Hepatocyte (in vitro differentiated cells): ENCODE measurements at regions not wholly inside any gene's neighbourhood (a gene's known extent, or its start where the extent isn't known, plus 50 kb on each side); places are given as distances from the start of the nearest gene placed in this dataset.

Source experiments
- DNase-seq: peaks from one replicate; pipeline ENCODE4 v3.0.0-alpha.2; 2016; ENCODE audit warnings: low spot score
- H2AFZ ChIP-seq: fragments of 200-600 bp; sonication (generic); 2 replicates; pipeline ENCODE4 v1.6.0; 2016; ENCODE audit warnings: antibody characterized with exemption, mild to moderate bottlenecking
- H3K27ac ChIP-seq: fragments of 200-600 bp; sonication (generic); 2 replicates; pipeline ENCODE4 v1.5.1; 2016; ENCODE audit warnings: mild to moderate bottlenecking
- H3K27me3 ChIP-seq: fragments of 200-600 bp; sonication (generic); 2 replicates; pipeline ENCODE4 v1.6.1; 2016
- H3K36me3 ChIP-seq: fragments of 200-600 bp; sonication (generic); replicated peaks from 2 replicates; pipeline ENCODE4 v1.5.1; 2016; ENCODE audit warnings: low read depth; ENCODE audit not compliant: insufficient read depth
- H3K4me1 ChIP-seq: fragments of 200-600 bp; sonication (generic); 2 replicates; pipeline ENCODE4 v1.5.1; 2016; ENCODE audit warnings: mild to moderate bottlenecking, moderate library complexity; ENCODE audit not compliant: insufficient read depth
- H3K4me2 ChIP-seq: fragments of 200-600 bp; sonication (generic); 2 replicates; pipeline ENCODE4 v1.6.0; 2016
- H3K4me3 ChIP-seq: fragments of 200-600 bp; sonication (generic); 2 replicates; pipeline ENCODE4 v1.5.1; 2016; ENCODE audit warnings: mild to moderate bottlenecking
- H3K79me2 ChIP-seq: fragments of 200-600 bp; sonication (generic); 2 replicates; pipeline ENCODE4 v1.6.0; 2017; ENCODE audit warnings: mild to moderate bottlenecking
- H3K9me2 ChIP-seq: fragments of 200-600 bp; sonication (generic); replicated peaks from 2 replicates; pipeline ENCODE4 v1.6.0; 2017; ENCODE audit warnings: mild to moderate bottlenecking; ENCODE audit not compliant: insufficient read depth
- H3K9me3 ChIP-seq: fragments of 200-600 bp; sonication (generic); 2 replicates; pipeline ENCODE4 v1.5.1; 2016; ENCODE audit warnings: low read depth, mild to moderate bottlenecking
- H4K20me1 ChIP-seq: fragments of 200-600 bp; sonication (generic); 2 replicates; pipeline ENCODE4 v1.6.0; 2016; ENCODE audit warnings: mild to moderate bottlenecking; ENCODE audit not compliant: insufficient read depth, poor library complexity, severe bottlenecking
- EZH2 ChIP-seq: fragments of 200-600 bp; sonication (generic); IDR thresholded peaks from 2 replicates; pipeline ENCODE4 v1.6.1; 2016; ENCODE audit warnings: antibody characterized with exemption, mild to moderate bottlenecking, borderline replicate concordance
- EZH2phosphoT487 ChIP-seq: fragments of 200-600 bp; sonication (generic); IDR thresholded peaks from one replicate; pipeline ENCODE4 v1.6.1; 2018; ENCODE audit warnings: antibody characterized with exemption, mild to moderate bottlenecking, low read depth, moderate library complexity; ENCODE audit not compliant: unreplicated experiment, severe bottlenecking
- WGBS: methylation state at CpG from one replicate; pipeline ENCODE4 v1.1.6; 2016; ENCODE audit warnings: low lambda C conversion rate; ENCODE audit errors: missing lambda C conversion rate; 5-methylcytosine and 5-hydroxymethylcytosine counted together
- TF ChIP-seq, protein P1 (sequence below): fragments of 200-600 bp; sonication (generic); IDR thresholded peaks from 2 replicates; pipeline ENCODE4 v1.5.1; 2016; ENCODE audit warnings: antibody characterized with exemption, mild to moderate bottlenecking; ENCODE audit not compliant: poor library complexity

DNA sequence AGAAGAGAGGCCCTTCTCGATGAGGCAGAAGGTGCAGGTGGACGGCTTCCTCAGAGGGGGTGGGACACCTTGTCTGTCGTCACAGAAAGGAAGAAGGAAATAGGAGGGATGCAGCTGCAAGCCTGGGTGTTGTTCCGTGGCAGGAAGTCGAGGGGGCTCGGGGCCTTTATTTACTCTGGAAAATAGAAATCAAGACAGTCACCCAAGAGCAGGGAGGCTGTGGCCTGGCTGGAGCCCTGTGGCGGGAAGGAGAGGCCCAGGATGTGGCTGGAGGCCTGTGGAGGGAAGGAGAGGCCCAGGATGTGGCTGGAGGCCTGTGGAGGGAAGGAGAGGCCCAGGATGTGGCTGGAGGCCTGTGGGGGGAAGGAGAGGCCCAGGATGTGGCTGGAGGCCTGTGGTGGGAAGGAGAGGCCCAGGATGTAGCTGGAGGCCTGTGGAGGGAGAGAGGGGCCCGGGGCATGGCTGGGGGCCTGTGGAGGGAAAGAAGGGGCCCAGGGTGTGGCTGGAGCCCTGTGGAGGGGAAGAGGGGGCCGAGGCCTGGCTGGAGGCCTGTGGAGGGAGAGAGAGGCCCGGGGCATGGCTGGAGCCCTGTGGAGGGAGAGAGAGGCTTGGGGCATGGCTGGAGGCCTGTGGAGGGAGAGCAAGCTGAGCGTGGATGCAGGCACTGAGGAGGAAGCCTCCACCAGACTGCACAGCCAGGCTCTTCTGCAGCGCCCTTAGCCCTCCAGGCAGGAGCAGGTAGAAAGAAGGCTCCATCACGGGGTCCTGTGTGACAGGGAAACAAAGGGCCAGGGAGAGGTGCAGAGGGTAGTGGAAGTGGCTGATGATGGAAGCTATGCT lies 97.3 kb upstream of the SFMBT2 start:
- no peaks in the 10 kb centered on the region for H3K36me3 ChIP-seq
- no peak overlapping the region for H2AFZ ChIP-seq
- H3K4me1 ChIP-seq = no peaks in the 10 kb centered on the region
- H3K79me2 ChIP-seq = no peaks in the 10 kb centered on the region
- no peak overlapping the region for H3K4me3 ChIP-seq
- DNase-seq = no peak
- H3K27ac ChIP-seq = no peak overlapping the region
- TF ChIP-seq EZH2 (no peak), EZH2phosphoT487 (no peak)
- TF ChIP-seq, protein P1, sequence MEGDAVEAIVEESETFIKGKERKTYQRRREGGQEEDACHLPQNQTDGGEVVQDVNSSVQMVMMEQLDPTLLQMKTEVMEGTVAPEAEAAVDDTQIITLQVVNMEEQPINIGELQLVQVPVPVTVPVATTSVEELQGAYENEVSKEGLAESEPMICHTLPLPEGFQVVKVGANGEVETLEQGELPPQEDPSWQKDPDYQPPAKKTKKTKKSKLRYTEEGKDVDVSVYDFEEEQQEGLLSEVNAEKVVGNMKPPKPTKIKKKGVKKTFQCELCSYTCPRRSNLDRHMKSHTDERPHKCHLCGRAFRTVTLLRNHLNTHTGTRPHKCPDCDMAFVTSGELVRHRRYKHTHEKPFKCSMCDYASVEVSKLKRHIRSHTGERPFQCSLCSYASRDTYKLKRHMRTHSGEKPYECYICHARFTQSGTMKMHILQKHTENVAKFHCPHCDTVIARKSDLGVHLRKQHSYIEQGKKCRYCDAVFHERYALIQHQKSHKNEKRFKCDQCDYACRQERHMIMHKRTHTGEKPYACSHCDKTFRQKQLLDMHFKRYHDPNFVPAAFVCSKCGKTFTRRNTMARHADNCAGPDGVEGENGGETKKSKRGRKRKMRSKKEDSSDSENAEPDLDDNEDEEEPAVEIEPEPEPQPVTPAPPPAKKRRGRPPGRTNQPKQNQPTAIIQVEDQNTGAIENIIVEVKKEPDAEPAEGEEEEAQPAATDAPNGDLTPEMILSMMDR = no peak
- H3K9me2 ChIP-seq = no peaks in the 10 kb centered on the region
- no peaks in the 10 kb centered on the region for H3K9me3 ChIP-seq
- 86% methylated on average over 11 of the region's 13 CpGs for WGBS
- no peaks in the 10 kb centered on the region for H3K27me3 ChIP-seq
- H4K20me1 ChIP-seq = no peaks in the 10 kb centered on the region
- H3K4me2 ChIP-seq = no peak overlapping the region

DNA sequence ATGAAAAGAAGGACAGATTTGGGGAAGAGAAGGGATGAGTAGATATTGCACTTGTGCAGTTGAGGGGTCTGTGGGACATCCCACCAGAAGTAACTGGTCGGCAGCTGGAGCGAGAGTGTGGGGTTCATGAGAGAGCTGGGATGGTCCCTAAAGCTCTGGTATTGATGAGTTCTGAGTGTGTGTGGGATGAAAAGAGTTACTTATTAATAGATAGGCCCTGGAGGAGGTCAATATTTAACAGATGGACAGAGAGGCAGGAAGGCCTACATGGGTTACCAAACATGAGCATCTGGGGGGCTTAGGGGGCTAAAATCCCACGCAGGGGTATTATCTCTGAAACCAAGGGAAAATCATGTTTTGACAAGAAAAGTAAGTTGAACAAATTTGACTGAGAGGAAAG lies 95.7 kb upstream of the SFMBT2 start:
- no peaks in the 10 kb centered on the region for H3K9me3 ChIP-seq
- no peak overlapping the region for H3K4me3 ChIP-seq
- no peaks in the 10 kb centered on the region for H3K27me3 ChIP-seq
- WGBS = 78% methylated on average over 3 of the region's 3 CpGs
- H3K9me2 ChIP-seq = no peaks in the 10 kb centered on the region
- H3K36me3 ChIP-seq = no peaks in the 10 kb centered on the region
- no peaks in the 10 kb centered on the region for H4K20me1 ChIP-seq
- DNase-seq = no peak
- no peaks in the 10 kb centered on the region for H3K4me1 ChIP-seq
- TF ChIP-seq EZH2phosphoT487 (no peak), EZH2 (no peak)
- TF ChIP-seq, protein P1 = no peak
- no peak overlapping the region for H3K27ac ChIP-seq
- no peak overlapping the region for H3K4me2 ChIP-seq
- H2AFZ ChIP-seq = no peak overlapping the region
- H3K79me2 ChIP-seq = no peaks in the 10 kb centered on the region

DNA sequence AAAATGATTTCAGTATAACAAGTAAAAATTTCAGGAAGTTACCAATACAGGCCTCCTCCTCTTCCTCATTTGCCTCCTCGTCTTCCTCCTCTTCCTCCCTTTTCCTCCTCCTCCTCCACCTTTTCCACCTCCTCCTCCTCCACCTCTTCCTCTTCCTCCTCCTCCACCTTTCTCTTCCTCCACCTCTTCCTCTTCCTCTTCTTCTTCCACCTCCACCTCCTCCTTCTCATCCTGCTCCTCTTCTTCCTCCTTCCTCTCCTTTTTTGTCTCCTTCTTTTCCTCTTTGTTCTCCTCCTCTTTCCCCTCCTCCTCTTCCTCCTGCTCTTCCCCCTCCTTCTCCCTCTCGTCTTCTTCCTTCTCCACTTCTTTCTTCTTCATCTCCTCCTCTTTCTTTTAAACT lies 94.4 kb upstream of the SFMBT2 start:
- TF ChIP-seq, protein P1 = no peak
- no peak for TF ChIP-seq EZH2
- TF ChIP-seq EZH2phosphoT487 = no peak
- Histone ChIP-seq H3K9me2 (no peaks in the 10 kb centered on the region), H3K79me2 (no peaks in the 10 kb centered on the region), H3K27ac (no peak overlapping the region), H3K4me2 (no peak overlapping the region), H3K9me3 (no peaks in the 10 kb centered on the region), H3K36me3 (no peaks in the 10 kb centered on the region), H4K20me1 (no peaks in the 10 kb centered on the region), H2AFZ (no peak overlapping the region), H3K4me1 (no peaks in the 10 kb centered on the region), H3K4me3 (no peak overlapping the region), H3K27me3 (no peaks in the 10 kb centered on the region)
- DNase-seq = no peak
- WGBS = 79% methylated on average over 2 of the region's 2 CpGs
